Fibroblast of gingiva (primary cell): ENCODE measurements at regions not wholly inside any gene's neighbourhood (a gene's known extent, or its start where the extent isn't known, plus 50 kb on each side); places are given as distances from the start of the nearest gene placed in this dataset.
"Not testable (repeated sequence)": the region's sequence is repeated elsewhere in the genome, so short reads cannot be mapped to it uniquely, and the experiment has no call there.

Experiments used
- DNase-seq: peaks from one replicate; pipeline ENCODE4 v3.0.0-alpha.2; 2011; ENCODE audit warnings: low read depth

DNA sequence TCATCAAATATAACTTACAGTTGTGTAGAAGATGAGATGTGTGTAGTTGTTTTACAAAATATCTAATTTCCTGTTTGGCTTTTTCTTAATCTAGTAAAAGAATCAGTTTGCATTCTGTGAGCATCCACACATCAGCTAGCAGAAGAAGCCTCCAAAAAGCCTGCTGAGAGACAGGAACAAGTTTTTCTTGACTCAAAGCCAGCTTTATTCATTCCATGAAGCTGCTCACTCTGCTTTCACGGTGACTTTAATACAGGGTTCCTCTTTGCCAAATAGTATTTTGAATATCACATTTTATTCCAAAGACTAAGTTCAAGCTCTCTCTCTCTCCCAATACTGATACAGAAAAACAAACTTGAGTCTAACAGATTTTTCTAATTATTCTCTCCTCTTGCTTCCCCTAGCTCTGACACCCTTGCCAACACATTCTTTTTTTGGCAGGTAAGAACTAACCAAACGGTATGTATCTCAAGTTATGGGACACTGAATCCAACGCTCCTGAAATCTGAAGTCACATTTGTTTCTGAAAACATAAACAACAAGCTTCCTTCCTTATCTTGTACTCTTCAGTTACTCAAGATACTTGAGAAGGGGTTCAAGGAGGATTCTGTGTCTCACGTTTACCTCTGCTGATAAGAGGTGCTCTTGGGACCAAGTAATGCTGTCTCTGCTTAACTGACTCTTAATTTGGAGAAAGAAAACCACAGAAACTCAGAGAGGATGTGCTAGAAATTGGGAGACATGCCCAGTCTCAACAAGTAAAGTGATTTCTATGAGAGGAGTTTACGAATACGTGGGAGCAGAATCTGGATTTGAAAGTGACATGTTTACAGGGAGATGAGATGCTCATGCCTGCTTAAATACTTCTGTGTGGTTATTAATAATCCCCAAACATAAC lies 184.2 kb upstream of the SPTLC3 start:
- DNase-seq, result no peak

DNA sequence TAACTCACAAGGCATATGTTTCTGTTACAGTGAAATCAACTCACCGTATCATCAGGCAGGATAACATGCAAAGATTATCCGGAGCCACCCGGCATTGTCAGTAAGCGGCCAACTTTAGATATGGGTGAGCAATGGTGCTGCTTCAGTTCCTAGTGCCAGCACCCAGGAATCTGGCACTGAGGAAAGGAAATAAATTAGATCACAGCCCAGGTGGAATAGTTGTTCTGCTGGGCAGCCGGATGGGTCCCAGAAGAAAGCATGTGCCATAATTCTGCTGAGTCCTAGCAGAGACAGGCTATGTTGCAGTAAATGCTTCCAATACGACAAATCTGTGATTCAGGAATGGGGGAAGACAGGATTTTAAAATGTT lies 183.6 kb upstream of the SPTLC3 start:
- DNase-seq, result no peak

DNA sequence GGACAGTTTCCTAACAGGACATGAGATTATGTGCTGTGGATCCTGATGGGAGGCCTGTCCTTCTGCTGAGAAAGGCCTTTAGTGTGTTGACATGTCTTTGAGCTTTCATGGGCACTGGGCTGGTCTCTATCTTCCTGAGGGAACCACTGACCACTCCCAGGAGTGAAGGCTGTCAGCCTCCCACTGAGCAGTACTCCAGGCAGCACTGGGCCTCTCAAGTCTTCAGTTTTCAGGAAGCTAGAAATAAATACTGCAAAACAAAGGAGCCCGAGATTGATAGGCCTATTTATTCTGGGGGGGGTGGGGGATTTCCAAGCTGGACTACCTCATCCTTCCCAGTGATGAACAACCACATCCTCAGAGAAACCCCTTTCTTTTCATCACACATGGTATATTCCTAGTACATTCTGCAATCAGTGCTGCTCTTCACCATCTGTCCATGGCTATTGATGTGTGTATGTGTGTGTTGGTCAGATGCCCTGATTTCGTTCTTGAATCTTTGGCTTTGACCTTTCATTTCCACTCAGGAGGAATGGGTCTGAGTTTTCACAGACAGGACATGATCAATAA lies 180.9 kb upstream of the SPTLC3 start:
- no peak for DNase-seq

DNA sequence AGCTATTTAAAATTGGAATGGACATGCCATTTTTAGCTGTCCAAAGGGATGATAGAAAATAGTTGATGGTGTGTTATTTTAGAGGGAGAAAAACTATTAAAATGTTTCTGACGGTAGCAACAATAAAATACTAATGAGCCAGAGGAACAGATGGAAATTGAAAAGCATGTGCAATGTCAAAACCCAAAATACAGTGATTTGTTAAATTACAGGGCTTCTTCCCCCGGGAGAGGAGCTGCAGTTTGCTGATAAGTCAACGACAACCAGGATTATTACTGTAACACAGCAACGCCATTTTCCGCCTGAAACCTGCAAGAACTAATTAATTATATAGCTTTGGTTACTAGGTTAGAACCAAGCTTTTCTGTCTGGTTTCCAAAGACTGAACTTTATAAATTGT lies 179.6 kb upstream of the SPTLC3 start:
- DNase-seq, result no peak

DNA sequence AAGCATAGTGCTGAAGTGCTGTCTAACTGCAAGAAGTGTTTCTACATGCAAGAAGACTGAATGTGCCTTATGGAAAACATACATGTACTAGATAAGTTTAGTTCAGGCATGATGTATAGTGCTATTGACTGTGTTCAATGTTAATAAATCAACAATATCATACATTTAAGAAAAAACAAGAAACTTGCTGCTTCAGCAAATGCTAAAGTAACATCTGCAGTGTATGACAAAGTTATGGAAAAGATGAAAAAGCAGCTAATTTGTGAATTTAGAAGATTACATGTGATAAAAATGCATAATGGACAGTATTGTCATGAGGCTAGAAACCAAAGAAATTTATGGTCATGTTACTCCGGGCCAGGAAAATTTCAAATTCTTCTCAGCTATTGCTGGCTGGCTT lies 174.9 kb upstream of the SPTLC3 start:
- no peak for DNase-seq

DNA sequence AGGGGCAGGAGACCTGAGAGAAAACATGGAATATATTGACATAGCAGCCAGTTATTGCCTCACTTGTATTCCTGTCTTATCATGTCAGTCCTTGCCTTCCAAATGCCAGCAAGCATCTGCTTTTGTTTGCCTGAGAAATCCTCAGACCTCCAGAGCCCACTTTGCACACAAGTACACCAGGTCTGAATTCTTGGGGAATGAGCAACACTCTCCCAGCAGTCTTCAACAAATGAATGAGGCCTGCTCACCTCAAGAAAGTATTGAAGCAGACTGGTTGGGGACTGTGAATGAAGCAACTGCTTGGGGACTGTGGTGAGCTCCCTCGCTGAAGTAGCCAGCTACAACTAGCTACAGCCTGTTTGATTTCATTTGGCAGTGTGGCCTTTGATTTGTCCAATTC lies 172.8 kb upstream of the SPTLC3 start:
- DNase-seq, result no peak

DNA sequence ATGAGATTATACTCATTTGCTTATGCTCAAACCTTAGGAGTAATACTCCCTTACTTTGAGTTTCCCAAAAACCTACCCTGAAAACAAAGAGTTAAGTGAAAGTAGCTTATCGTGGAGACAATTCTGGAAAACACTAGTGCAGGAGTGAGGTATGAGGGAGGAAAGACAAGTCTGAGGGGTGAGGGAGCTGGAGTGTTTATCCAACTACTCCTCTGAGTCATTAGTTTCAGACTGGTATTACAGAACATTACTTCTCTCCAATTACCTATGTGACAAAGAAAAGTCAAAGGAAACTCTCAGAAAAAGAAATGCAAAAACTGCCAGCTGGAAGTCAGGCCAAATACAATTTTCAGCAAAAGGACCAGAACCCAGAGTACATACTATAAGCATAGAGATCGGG lies 171.1 kb upstream of the SPTLC3 start:
- no peak for DNase-seq

DNA sequence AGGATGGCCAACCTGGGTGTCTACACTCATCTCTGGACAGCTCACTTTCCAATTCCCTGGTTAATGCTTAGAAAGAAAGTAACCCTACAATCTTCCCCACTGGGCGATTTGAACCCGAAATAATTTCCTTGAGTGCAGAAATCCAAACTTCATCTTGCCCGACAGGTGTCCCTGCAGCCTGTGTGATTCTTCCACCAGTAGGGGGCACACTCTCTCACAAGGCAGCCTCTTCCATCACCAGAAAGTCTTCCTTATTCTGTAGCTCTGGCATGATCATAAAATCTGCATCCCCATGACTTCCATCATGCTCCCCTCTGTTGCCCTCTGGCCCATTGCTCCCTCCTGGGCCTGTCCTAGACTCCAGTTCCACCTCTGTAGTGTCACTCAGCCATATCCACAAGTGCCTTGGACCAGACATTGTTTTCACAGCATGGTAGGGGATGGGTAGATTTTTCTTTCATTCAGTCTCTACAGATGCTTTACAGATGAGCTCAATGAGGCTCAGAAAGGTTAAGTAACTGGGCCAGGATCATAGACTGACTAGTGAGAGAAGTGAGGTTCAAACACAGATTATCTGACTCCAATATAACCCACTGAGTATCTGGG lies 170.4 kb upstream of the SPTLC3 start:
- DNase-seq, result no peak

DNA sequence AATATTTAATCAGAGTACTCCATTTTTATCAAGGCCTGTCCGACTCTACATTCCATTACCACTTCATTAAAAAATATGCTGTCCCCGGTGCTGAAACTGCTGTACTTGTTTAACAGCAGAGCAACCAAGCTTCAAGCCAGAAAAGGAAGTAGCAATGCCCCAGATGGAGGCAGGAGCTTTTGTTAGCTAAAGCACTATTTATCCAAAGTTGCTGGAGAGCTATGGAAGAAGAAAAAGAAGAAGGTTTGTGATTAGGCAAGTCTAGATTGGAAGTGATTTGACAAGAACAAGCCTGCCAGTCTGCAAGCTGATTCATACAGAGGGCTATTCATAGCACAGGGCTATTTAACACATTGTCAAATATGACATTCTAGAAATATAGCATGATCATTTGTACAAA lies 160.9 kb upstream of the SPTLC3 start:
- no peak for DNase-seq

DNA sequence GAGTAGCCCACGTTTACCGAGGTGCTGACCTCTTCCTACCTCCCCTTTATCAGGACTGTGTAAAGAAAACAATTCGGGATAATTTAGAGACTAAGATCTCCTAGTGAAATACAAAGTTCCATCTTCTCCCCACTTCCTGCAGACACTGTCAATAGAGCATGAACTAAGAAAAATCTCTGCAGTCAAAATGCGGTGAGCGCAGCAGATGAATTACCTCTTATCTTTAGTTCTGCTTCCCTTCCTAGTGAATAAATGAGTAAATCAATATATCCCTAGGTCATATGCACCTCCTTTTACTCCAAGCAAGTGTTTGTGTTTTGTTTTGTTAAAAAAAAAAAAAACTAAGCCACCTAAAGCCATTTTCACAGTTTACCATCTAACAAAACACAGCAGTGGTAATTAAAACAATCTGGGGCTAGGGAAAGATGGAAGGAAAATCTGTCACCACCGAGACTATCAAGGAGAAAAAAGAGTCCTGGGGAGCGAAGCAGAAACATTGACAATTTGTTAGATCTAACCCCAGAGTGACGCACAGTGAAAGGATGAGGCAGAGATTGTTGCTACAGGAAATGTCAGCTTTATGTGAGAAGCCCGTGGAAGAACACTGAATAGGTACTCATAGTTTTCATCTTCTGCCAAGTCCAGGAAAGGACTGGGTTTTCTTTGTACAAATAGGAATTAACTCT lies 159.4 kb upstream of the SPTLC3 start:
- no peak for DNase-seq

DNA sequence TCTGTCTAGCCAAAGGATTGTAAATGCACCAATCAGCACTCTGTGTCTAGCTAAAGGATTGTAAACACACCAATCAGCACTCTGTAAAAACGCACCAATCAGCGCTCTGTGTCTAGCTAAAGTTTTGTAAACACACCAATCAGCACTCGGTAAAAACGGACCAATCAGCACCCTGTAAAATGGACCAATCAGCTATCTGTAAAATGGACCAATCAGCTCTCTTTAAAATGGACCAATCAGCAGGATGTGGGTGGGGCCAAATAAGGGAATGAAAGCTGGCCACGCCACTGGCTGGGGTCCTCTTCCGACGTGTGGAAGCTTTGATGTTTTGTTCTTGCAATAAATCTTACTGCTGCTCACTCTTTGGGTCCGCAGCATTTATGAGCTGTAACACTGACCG lies 151.1 kb upstream of the SPTLC3 start:
- DNase-seq, result not testable (repeated sequence)

DNA sequence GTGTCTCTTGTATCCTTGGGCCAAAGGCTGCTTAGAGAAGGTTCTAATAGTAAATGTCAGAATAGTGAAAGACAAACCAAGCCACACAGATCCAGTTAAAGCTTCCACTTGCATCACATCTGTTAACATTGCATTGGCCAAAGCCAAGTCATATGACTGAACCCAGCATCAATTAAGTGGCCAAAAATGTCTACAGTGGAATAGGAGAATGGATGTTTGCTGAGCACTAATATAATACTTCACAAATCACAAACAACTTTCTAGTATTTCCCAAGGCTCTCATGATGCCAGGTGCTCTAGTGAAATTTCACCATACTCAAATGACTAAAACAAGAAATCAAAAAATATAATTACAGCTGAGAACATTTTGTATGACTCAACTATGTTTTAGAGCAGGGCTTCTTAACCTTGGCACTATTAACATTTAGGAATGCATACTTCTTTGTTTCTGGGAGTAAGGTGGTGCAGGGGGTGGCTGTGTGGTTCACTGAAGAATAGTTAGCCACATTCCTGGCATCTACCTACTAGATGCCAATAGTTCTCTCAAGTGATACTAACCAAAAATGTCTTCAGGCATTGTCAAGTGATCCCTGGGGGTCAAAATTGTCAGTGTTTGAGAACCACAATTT lies 148.0 kb upstream of the SPTLC3 start:
- no peak for DNase-seq

DNA sequence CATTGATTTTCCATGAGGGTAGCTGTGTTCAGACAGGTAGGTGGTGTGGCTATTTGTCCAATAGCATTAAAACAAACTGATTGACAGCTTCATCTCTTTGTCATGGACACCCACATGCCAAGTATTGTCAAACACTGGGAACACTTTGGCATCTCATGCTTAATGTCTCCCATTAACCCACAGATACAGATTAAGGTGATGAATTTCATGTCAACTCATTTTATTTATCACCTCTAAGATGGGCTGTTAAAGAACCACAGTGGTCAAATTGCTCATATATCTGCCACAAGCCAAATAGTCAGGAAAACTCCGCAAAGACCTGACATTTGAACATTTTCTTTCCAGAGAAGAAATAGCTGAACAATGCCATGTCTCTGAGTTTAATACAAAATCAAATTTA lies 139.1 kb upstream of the SPTLC3 start:
- DNase-seq, result no peak

DNA sequence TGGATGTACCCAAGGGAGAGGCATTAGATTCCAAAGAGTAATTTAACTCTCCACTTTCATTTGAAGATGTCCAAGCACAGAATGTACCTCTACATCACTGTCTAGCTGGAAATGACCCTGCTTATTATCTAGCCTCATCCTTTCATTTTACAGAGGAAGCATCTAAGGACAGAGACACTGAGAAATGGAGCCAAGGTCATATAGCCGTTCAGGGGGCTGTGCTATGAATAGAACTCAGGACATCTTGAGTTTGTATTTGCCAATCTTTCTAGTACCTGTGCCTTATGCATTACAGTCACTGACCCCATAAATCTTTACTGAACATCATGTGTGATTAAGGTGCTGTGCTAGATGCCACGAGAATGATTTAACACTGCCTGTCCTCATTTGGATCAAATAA lies 138.2 kb upstream of the SPTLC3 start:
- DNase-seq, result no peak

DNA sequence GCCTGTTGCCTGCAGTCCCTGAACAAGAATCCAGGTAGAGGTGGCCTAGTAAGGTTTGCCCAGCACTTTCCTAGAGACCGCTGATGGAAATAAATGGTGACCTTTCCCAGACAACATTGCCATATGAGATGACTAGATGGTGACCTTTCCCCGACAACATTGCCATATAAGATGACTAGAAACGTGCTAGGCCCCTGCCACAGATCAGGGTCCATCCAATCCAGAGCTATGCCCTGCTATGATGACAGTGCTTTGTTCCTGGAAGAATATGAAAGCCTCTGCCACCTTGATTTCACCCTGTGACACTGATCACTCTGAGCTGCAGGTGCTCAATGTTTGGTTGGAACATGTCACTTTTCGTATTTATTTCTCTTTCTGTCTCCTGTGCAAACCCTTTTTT lies 133.8 kb upstream of the SPTLC3 start:
- no peak for DNase-seq

DNA sequence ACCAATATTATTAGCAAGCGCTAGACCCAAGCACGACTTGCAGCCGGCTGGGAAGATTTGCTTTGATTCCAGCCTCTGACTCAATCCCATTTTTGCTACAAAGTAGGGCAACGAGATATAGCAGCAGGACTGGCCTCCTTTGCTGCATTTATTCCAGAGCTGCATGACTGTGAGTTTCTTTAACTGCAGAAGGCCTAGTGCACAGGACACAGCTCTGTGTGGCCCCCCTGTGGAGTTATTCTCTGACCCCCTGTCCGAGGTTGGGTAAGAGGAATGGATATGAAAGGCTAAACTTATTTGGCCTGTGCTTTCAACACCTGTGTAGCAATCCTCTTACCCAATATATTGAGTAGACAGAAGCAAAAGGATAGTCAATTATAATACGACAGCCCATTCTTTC lies 133.3 kb upstream of the SPTLC3 start:
- no peak for DNase-seq

DNA sequence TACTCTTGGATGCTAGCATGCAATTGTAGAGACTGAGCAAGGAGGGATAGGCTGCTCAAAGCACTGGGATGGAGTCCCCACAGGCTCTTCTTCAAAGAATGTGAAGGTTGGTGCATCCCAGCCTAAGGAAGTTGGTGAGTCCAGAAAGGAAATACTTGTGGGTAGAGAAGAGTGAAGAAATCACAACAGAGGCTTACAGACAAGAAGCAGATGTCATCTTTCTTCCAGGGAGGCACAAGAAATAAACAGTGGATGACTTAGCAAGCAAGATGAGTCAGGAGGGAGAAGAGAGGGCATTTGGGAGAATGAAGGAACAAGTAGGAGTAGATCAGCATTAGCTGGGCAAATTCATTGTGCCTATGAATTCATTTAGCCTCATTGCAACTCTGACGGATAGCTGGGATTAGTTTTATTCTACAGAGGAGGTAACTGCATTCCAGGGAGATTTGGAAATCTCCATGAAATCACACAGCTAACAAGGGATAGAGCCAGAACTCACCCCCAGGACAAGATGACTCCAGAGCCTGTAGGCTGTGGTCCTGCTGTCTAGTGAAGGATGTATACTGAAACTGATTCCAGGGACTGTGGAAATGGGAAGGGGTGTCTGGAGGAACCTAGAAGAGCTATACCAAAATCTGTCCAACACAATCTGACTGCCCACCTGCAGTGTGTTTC lies 125.8 kb upstream of the SPTLC3 start:
- peak; percentile 66 for DNase-seq

DNA sequence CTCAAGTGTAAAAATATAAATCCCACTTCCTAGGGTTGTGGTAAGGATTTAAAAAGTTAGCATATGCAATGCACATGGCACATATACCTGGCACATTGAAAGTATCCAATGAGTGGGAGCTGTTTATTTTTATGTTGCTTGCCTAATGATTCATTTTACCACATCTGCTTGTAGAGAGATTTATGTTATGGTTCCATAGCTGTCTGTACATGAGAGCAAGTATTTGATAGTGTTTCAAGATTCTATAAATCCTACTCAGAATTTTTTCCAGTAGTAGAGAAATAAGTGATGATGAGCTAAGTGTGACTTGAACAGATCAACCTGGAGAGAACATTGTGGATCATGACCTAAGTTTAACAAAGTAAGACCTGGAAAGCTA lies 125.3 kb upstream of the SPTLC3 start:
- no peak for DNase-seq

DNA sequence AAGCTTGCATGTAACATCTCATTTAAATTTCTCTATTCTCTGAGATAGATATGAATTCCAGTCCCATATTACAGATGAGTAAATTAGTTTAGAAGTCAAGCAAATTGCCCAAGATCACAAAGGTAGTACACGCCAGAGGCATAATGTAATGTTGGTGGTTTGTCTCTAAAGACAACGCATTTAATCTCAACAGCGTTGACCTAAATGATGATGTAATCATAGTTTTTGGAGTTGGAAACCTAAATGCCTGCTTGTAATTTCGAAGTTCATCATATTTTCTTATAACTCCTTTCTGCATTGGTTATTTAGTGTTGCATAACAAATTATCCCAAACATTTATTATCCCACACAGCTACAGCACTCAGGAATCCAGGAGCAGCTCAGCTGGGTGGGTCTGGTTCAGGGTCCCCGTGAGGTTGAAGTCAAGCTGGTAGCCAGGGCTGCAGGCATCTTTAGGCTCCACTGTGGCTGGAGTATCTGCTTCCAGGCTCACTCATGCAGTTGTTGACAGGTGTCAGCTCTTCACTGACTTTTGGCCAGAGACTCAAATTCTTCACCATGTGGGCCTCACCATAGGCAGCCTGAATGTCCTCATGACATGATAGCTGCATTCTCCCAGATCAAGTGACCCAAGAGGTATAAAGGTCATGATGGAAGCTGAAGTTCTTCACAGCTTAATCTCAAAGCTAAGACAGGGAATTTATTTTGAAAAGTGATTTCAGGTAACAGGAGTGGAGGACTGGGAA lies 122.0 kb upstream of the SPTLC3 start:
- DNase-seq, result no peak

DNA sequence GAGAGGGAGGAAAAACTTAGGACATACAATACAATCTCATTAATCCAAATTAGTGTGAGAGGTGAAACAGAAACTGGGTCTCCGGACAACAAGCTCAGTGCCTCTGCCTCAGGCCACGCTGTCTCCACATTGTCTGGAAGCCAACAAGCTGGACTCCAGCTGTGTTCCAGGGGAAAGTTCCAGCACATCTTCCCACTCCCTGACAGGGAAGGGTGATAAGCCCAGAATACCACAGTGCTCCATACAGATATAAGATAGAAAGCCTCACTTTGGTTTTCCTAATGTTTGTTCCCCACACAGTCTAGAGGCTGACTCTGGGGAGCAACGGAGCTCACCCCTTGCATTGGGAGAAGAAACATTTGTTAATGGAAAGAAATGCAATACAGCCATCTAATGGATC lies 117.1 kb upstream of the SPTLC3 start:
- no peak for DNase-seq

DNA sequence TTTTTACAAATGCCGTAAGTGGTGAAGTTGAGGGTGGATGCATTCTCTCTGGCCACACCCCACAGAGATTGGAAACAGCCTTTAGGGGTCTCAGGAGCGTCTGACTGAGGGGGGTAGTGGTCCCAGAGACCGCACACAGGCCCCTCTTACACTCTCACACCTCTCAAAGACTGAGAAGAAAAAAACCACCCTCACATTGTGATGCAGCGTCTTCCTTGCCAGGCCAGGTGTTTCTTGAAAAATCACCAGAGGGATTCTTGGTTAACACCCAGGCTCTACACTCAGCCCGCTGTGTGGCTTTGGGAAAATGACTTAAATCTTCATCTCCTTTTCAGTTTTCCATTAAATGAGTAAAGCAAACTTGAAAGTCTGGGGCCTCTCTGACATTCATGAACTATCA lies 115.8 kb upstream of the SPTLC3 start:
- DNase-seq, result no peak
